Heart left ventricle (tissue), 16 donors: ENCODE measurements at regions not wholly inside any gene's neighbourhood (a gene's known extent, or its start where the extent isn't known, plus 50 kb on each side); places are given as distances from the start of the nearest gene placed in this dataset.
"Not testable (repeated sequence)": the region's sequence is repeated elsewhere in the genome, so short reads cannot be mapped to it uniquely, and the experiment has no call there.

Experiments used
- ATAC-seq, 4 donors: fragments of 200-7000 bp; cut with Tn5 transposase; one replicate each; pipeline ENCODE4 v1.9.1; 2020 to 2022; ENCODE audit warnings: moderate library complexity in 4 of 4, mild to moderate bottlenecking in 3 of 4, moderate number of reproducible peaks in 1 of 4
- DNase-seq, 5 donors: peaks; one replicate each; pipeline ENCODE4 v3.0.0-alpha.2; 2020
- H3K27ac ChIP-seq, 12 donors: fragments of 200-600 bp; sonication (generic) in 4 of 12; one replicate each; pipeline versions ENCODE4 v1.5.0 to v1.8.0; 2016 to 2022; ENCODE audit warnings: mild to moderate bottlenecking in 2 of 12
- H3K27me3 ChIP-seq, 9 donors: fragments of 200-600 bp; sonication (generic) in 2 of 9; one replicate each; pipeline versions ENCODE4 v1.5.1 to v1.8.0; 2016 to 2022; ENCODE audit warnings: mild to moderate bottlenecking in 3 of 9
- H3K36me3 ChIP-seq, 9 donors: fragments of 200-600 bp; sonication (generic) in 2 of 9; one replicate each; pipeline versions ENCODE4 v1.5.0 to v1.8.0; 2018 to 2022; ENCODE audit warnings: mild to moderate bottlenecking in 2 of 9
- H3K4me1 ChIP-seq, 12 donors: fragments of 200-600 bp; sonication (generic) in 4 of 12; one replicate each; pipeline versions ENCODE4 v1.5.0 to v1.8.0; 2016 to 2022; ENCODE audit warnings: mild to moderate bottlenecking in 3 of 12
- H3K4me3 ChIP-seq, 12 donors: fragments of 200-600 bp; sonication (generic) in 4 of 12; one replicate each; pipeline versions ENCODE4 v1.5.0 to v1.8.0; 2017 to 2022; ENCODE audit warnings: mild to moderate bottlenecking in 9 of 12, moderate library complexity in 4 of 12
- H3K9me3 ChIP-seq, 12 donors: fragments of 200-600 bp; sonication (generic) in 4 of 12; one replicate each; pipeline versions ENCODE4 v1.5.0 to v1.8.0; 2016 to 2022; ENCODE audit warnings: mild to moderate bottlenecking in 1 of 12
- POLR2A ChIP-seq, 2 donors: fragments of 450-650 bp; IDR thresholded peaks; one replicate each; pipeline ENCODE4 v1.6.1; 2017; ENCODE audit warnings: antibody characterized with exemption in 2 of 2, mild to moderate bottlenecking in 2 of 2, moderate library complexity in 2 of 2
- WGBS, 4 donors: extraction: QIAGEN DNeasy Blood & Tissue Kit in 2 of 4; methylation state at CpG; one replicate each; pipeline versions ENCODE4 v1.1.5 to v1.1.7; 2013 to 2018; 5-methylcytosine and 5-hydroxymethylcytosine counted together
- intact Hi-C, 10 donors: fragments of 100-400 bp; cut with DNase I; formaldehyde crosslinking; loops; one replicate each; pipeline versions ENCODE4 v1.11.1 to v1.14.2; 2022
- TF ChIP-seq, protein P1 (sequence below), 12 donors: fragments of 200-600 bp; sonication (generic) in 4 of 12; IDR thresholded peaks; one replicate each; pipeline versions ENCODE4 v1.5.0 to v1.8.0; 2018 to 2022; ENCODE audit warnings: antibody characterized with exemption in 12 of 12, mild to moderate bottlenecking in 5 of 12
- donor health status: ischemic (EF 13 %, LVEDD 7.1; RV severe dilation, severe dysfunction).
- donor health status: healthy with polysubstance abuse.
- donor health status: DM: no; HTN: yes; CAD: no.
- donor health status: DM: no; HTN: no; CAD: no.
- donor health status: ischemic (EF 25% LVEDD 6.9; RV normal size, moderate dysfunction).
- donor health status: ischemic (EF 25% LVEDD 5.7; RV mildly dilated, moderate dysfunction).
- donor health status: healthy.
- donor health status: DM: yes; HTN: yes; CAD: no.
- donor health status: ischemic (EF 35%, LVEDD 5.7; RV mildly dilated, moderate dysfunction).
- donor health status: nonischemic (EF 11% LVEDD 7.7; RV severe dilation, severe dysfunction).
- donor health status: DM: yes; HTN: yes; CAD: no.
- donor health status: PGD.
- donor health status: ischemic (EF 29% LVEDD 5.4; RV normal size, mild dysfunction).
- donor health status: nonischemic (EF 23%, LVEDD 6.1; RV moderate dilation, normal function).

- no peaks in the 10 kb centered on the region for H3K27me3 ChIP-seq
- TF ChIP-seq, protein P1, sequence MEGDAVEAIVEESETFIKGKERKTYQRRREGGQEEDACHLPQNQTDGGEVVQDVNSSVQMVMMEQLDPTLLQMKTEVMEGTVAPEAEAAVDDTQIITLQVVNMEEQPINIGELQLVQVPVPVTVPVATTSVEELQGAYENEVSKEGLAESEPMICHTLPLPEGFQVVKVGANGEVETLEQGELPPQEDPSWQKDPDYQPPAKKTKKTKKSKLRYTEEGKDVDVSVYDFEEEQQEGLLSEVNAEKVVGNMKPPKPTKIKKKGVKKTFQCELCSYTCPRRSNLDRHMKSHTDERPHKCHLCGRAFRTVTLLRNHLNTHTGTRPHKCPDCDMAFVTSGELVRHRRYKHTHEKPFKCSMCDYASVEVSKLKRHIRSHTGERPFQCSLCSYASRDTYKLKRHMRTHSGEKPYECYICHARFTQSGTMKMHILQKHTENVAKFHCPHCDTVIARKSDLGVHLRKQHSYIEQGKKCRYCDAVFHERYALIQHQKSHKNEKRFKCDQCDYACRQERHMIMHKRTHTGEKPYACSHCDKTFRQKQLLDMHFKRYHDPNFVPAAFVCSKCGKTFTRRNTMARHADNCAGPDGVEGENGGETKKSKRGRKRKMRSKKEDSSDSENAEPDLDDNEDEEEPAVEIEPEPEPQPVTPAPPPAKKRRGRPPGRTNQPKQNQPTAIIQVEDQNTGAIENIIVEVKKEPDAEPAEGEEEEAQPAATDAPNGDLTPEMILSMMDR (IDR thresholded peaks at IDR 0.05) = no peak
- no peak for TF ChIP-seq POLR2A (IDR thresholded peaks at IDR 0.05)
- no peak for ATAC-seq
- no peaks in the 10 kb centered on the region for H3K4me1 ChIP-seq
- H3K4me3 ChIP-seq = no peak overlapping the region
- H3K27ac ChIP-seq = no peak overlapping the region
- no peaks in the 10 kb centered on the region for H3K36me3 ChIP-seq
- no peaks in the 10 kb centered on the region for H3K9me3 ChIP-seq
- intact Hi-C loops = no loop called here
- no peak for DNase-seq
Observed at GRCh38 chr3:165946360-165946759, 109.1 kb upstream of the BCHE start.

- ATAC-seq = no peak
- WGBS, 4 donors = 87 to 93% (median 91%) methylated on average over 1 of the region's 1 CpG
- TF ChIP-seq, protein P1 (IDR thresholded peaks at IDR 0.05) = no peak
- no peak for TF ChIP-seq POLR2A (IDR thresholded peaks at IDR 0.05)
- peaks cover 0 to 2% (median 0%) of the 10 kb centered on the region in 9 donors for H3K27me3 ChIP-seq
- intact Hi-C loops = no loop called here
- peaks cover 0 to 19% (median 0%) of the 10 kb centered on the region in 12 donors for H3K9me3 ChIP-seq
- H3K36me3 ChIP-seq = no peaks in the 10 kb centered on the region
- H3K27ac ChIP-seq = no peak overlapping the region
- no peaks in the 10 kb centered on the region for H3K4me1 ChIP-seq
- DNase-seq = no peak
- H3K4me3 ChIP-seq = no peak overlapping the region
Observed at GRCh38 chr3:165938986-165939540, 101.8 kb upstream of the BCHE start.

DNA sequence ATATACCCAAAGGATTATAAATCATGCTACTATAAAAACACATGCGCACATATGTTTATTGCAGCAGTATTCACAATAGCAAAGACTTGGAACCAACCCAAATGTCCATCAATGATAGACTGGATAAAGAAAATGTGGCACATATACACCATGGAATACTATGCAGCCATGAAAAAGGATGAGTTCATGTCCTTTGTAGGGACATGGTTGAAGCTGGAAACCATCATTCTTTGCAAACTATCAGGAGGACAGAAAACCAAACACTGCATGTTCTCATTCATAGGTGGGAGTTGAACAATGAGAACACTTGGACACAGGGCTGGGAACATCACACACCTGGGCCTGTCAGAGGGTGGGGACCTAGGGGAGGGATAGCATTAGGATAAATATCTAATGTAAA is 98.9 kb upstream of the BCHE start:
- intact Hi-C loops, H3K4me1 ChIP-seq, H3K27ac ChIP-seq, H3K27me3 ChIP-seq, H3K4me3 ChIP-seq, DNase-seq, H3K36me3 ChIP-seq, ATAC-seq: not testable (repeated sequence)
- 95 to 100% (median 97%) methylated on average over 1 of the region's 1 CpG for WGBS, 4 donors
- peaks cover 0 to 19% (median 2%) of the 10 kb centered on the region in 12 donors for H3K9me3 ChIP-seq

DNA sequence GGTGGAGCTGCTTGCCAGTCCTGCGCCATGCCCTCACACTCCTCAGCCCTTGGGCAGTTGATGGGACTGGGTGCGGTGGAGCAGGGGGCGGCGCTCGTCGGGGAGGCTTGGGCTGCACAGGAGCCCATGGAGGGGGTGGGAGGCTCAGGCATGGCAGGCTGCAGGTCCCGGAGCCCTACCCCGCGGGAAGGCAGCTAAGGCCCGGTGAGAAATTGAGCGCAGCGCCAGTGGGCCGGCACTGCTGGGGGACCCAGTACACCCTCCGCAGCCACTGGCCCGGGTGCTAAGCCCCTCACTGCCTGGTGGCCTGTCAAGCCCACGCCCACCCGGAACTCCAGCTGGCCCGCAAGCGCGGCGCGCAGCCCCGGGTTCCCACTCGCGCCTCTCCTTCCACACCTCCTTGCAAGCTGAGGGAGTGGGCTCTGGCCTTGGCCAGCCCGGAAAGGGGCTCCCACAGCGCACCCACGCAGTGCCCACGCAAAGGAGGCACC is 87.1 kb upstream of the BCHE start:
- H3K36me3 ChIP-seq, H3K4me1 ChIP-seq, DNase-seq, H3K27me3 ChIP-seq, H3K9me3 ChIP-seq, intact Hi-C loops, H3K27ac ChIP-seq, H3K4me3 ChIP-seq, ATAC-seq: not testable (repeated sequence)
- whole genome bisulfite sequencing, 4 donors = 91 to 95% (median 93%) methylated on average over 25 to 29 of the region's 29 CpGs

- DNase-seq (no peak), ATAC-seq (no peak)
- no peak overlapping the region for H3K4me3 ChIP-seq
- intact Hi-C loops = no loop called here
- no peak overlapping the region for H3K27ac ChIP-seq
- H3K27me3 ChIP-seq = no peaks in the 10 kb centered on the region
- TF ChIP-seq POLR2A (IDR thresholded peaks at IDR 0.05) = no peak
- TF ChIP-seq, protein P1 (IDR thresholded peaks at IDR 0.05) = no peak
- 40 to 41% (median 41%) methylated on average over 5 of the region's 5 CpGs for WGBS, 4 donors
- no peaks in the 10 kb centered on the region for H3K4me1 ChIP-seq
- H3K36me3 ChIP-seq = no peaks in the 10 kb centered on the region
- peaks cover 0 to 2% (median 0%) of the 10 kb centered on the region in 12 donors for H3K9me3 ChIP-seq
Observed at GRCh38 chr3:165920984-165921383, 83.8 kb upstream of the BCHE start.
